ENCODE measurements at regions not wholly inside any gene's neighbourhood (a gene's known extent, or its start where the extent isn't known, plus 50 kb on each side); places are given as distances from the start of the nearest gene placed in this dataset.

DNA sequence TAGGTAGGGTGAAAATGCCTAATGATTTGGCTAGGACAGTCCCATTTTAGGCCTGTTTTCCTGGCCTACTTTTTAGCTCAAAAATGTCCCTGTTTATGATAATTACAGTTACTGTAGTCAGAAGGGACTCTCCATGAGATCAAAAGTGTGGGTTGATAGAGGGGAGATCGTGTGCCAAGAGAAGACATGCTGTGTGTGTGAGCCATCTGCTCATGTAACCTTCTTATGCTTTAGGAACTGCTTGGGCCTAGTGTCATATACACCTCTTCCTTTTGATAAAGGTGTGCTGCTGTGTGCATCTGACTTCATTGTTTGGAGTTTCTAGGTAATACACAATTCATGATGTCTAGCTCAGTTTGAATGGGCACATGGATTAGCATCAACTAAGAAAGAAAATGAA, 786.5 kb downstream of the PDCD6IP start:
- no peak overlapping the region for H3K4me3 ChIP-seq (ENCODE audit: low read depth, low read length)
- no peaks in the 10 kb centered on the region for H3K27me3 ChIP-seq (ENCODE audit: insufficient read depth, low read length)
- no peaks in the 10 kb centered on the region for H3K79me2 ChIP-seq (ENCODE audit: control insufficient read depth, insufficient read depth, low read length, unreplicated experiment)
- no peak overlapping the region for H3K27ac ChIP-seq (ENCODE audit: low read depth, low read length)
- no peaks in the 10 kb centered on the region for H3K4me1 ChIP-seq (ENCODE audit: control insufficient read depth, insufficient read depth, low read length, unreplicated experiment)
- no peak overlapping the region for H2AFZ ChIP-seq (ENCODE audit: low read length, unreplicated experiment)
- no peaks in the 10 kb centered on the region for H3K36me3 ChIP-seq (ENCODE audit: insufficient read depth, low read length)

DNA sequence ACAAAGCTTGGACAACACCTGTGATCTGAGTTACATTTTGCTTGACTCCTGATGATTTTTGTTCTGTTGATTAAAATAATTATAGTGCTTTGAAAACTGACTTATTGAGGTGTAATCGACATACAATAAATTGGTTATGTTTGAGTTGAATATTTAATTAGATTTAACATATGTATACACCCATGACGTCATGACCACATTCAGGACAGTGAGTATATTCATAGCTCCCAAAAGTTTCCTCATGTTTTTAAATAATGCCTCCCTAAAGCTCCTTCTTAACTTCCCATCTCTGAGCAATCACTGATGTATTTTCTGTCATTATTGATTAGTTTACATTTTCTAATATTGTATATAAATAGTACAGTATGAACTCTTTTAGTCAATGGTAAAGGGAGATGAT, 801.2 kb downstream of the PDCD6IP start:
- Histone ChIP-seq H3K79me2 (ENCODE audit: control insufficient read depth, insufficient read depth, low read length, unreplicated experiment) (no peaks in the 10 kb centered on the region), H3K27ac (ENCODE audit: low read depth, low read length) (no peak overlapping the region), H3K36me3 (ENCODE audit: insufficient read depth, low read length) (no peaks in the 10 kb centered on the region), H3K4me1 (ENCODE audit: control insufficient read depth, insufficient read depth, low read length, unreplicated experiment) (no peaks in the 10 kb centered on the region), H2AFZ (ENCODE audit: low read length, unreplicated experiment) (no peak overlapping the region), H3K4me3 (ENCODE audit: low read depth, low read length) (no peak overlapping the region), H3K27me3 (ENCODE audit: insufficient read depth, low read length) (no peaks in the 10 kb centered on the region)

DNA sequence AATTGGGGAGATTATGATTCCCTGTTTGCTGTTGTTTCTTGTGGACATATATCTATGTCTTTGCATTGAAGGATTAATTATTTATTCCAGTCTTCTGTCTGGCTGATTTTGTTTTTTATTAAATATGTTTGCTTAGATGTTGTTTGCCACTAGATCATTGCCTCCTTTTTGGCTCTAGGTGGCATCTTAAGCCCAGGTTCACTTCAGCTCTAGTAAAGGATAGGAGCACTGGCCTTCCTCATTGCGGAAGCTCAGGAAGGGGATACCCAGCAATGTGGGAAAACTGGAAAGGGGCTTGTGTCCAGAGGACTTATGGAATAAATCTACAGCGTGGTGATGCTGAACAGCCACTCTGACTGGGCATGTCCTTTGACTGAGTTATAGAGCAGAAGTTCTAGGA, 821.6 kb downstream of the PDCD6IP start:
- Histone ChIP-seq H2AFZ (ENCODE audit: low read length, unreplicated experiment) (no peak overlapping the region), H3K27me3 (ENCODE audit: insufficient read depth, low read length) (no peaks in the 10 kb centered on the region), H3K36me3 (ENCODE audit: insufficient read depth, low read length) (no peaks in the 10 kb centered on the region), H3K4me3 (ENCODE audit: low read depth, low read length) (no peak overlapping the region), H3K4me1 (ENCODE audit: control insufficient read depth, insufficient read depth, low read length, unreplicated experiment) (no peaks in the 10 kb centered on the region), H3K79me2 (ENCODE audit: control insufficient read depth, insufficient read depth, low read length, unreplicated experiment) (no peaks in the 10 kb centered on the region), H3K27ac (ENCODE audit: low read depth, low read length) (no peak overlapping the region)

DNA sequence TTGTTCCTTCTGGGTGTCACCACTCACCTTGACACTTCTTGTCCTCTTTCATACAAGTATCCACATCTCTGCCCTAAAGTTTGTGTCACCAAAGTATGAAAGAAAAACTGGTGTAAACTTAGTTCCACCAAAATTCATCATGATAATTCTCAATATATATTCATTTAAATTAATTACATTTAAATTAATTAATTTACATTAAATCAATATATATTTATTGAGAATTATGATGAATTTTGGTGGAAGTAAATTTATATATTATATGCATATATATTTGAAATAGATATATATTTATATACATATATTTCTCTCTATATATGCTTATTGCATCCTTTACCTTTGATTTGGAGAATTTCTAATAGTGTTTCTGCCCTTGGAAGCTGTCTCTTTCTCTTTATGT, 828.3 kb downstream of the PDCD6IP start:
- Histone ChIP-seq H3K4me3 (ENCODE audit: low read depth, low read length) (no peak overlapping the region), H3K36me3 (ENCODE audit: insufficient read depth, low read length) (no peaks in the 10 kb centered on the region), H3K27me3 (ENCODE audit: insufficient read depth, low read length) (no peaks in the 10 kb centered on the region), H2AFZ (ENCODE audit: low read length, unreplicated experiment) (no peak overlapping the region), H3K27ac (ENCODE audit: low read depth, low read length) (no peak overlapping the region), H3K79me2 (ENCODE audit: control insufficient read depth, insufficient read depth, low read length, unreplicated experiment) (no peaks in the 10 kb centered on the region), H3K4me1 (ENCODE audit: control insufficient read depth, insufficient read depth, low read length, unreplicated experiment) (no peaks in the 10 kb centered on the region)

DNA sequence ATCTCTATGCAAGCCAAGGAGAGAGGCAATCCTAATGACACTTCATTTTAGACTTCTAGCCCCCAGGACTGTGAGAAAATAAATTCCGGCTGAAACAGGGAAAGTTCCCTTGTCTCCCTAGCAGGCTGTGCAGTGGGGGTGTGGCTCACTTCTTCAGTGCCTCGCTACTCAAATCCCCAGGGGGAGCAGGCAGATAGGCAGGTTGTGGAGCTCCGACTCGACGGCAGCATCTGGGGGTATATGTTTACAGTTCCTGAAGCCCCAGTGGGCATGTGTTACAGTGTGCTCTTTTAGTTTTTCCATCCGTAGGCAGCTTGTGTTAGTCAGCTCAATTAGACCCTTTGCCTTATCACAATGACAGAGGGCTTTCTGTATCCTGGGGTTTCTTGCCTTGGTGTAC, 836.5 kb downstream of the PDCD6IP start:
- Histone ChIP-seq H3K4me1 (ENCODE audit: control insufficient read depth, insufficient read depth, low read length, unreplicated experiment) (no peaks in the 10 kb centered on the region), H3K27ac (ENCODE audit: low read depth, low read length) (no peak overlapping the region), H3K36me3 (ENCODE audit: insufficient read depth, low read length) (no peaks in the 10 kb centered on the region), H3K4me3 (ENCODE audit: low read depth, low read length) (no peak overlapping the region), H3K27me3 (ENCODE audit: insufficient read depth, low read length) (no peaks in the 10 kb centered on the region), H3K79me2 (ENCODE audit: control insufficient read depth, insufficient read depth, low read length, unreplicated experiment) (no peaks in the 10 kb centered on the region), H2AFZ (ENCODE audit: low read length, unreplicated experiment) (no peak overlapping the region)

DNA sequence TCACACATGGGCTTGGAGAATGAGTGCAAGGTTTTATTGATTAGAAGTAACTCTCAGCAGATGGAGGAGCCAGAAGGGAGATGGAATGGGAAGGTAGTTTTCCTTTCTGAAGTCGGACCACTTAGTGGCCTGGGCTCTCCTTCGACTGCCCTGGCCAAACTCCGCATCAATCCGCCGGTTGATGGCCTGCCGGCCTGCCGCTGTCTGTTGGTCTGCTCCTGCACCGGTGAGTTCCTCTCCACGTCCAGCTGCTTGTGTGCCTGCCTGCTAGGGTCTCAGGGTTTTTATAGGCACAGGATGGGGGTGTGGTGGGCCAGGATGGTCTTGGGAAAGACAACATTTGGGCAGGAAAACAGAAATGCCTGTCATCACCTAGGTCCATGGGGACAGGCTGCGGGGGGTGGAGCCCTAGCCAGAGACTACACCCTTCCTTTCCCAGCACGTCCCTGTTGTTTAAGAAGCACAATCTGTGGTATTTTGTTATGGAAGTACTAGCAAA, 837.0 kb downstream of the PDCD6IP start:
- no peaks in the 10 kb centered on the region for H3K79me2 ChIP-seq (ENCODE audit: control insufficient read depth, insufficient read depth, low read length, unreplicated experiment)
- H3K36me3 ChIP-seq (ENCODE audit: insufficient read depth, low read length) = no peaks in the 10 kb centered on the region
- no peak overlapping the region for H3K4me3 ChIP-seq (ENCODE audit: low read depth, low read length)
- H3K4me1 ChIP-seq (ENCODE audit: control insufficient read depth, insufficient read depth, low read length, unreplicated experiment) = no peaks in the 10 kb centered on the region
- no peaks in the 10 kb centered on the region for H3K27me3 ChIP-seq (ENCODE audit: insufficient read depth, low read length)
- H2AFZ ChIP-seq (ENCODE audit: low read length, unreplicated experiment) = no peak overlapping the region
- no peak overlapping the region for H3K27ac ChIP-seq (ENCODE audit: low read depth, low read length)

DNA sequence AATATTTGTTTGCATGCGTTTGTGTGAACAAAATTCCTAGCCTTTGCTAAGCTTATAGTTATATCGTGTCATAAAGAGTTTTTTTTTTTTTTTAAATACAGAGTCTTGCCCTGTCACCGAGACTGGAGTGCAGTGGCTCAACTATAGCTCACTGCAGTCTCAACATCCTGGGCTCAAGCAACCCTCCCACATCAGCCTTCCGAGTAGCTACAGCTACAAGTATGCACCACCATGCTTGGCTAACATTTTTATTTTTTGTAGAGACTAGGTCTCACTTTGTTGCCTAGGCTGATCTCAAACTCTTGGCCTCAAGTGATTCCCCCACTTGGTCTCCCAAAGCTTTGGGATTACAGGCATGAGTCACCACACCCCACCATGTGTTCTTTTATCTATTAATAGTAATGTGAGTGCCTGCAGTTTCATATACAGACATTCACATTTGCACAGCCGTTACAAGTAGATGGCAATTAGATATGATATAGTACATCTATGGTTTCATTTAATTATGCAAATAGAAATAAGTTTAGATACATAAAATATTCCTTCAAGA, 848.6 kb downstream of the PDCD6IP start:
- Histone ChIP-seq H3K27ac (ENCODE audit: low read depth, low read length) (no peak overlapping the region), H3K4me1 (ENCODE audit: control insufficient read depth, insufficient read depth, low read length, unreplicated experiment) (no peaks in the 10 kb centered on the region), H3K27me3 (ENCODE audit: insufficient read depth, low read length) (no peaks in the 10 kb centered on the region), H3K4me3 (ENCODE audit: low read depth, low read length) (no peak overlapping the region), H3K36me3 (ENCODE audit: insufficient read depth, low read length) (no peaks in the 10 kb centered on the region), H3K79me2 (ENCODE audit: control insufficient read depth, insufficient read depth, low read length, unreplicated experiment) (no peaks in the 10 kb centered on the region), H2AFZ (ENCODE audit: low read length, unreplicated experiment) (no peak overlapping the region)

DNA sequence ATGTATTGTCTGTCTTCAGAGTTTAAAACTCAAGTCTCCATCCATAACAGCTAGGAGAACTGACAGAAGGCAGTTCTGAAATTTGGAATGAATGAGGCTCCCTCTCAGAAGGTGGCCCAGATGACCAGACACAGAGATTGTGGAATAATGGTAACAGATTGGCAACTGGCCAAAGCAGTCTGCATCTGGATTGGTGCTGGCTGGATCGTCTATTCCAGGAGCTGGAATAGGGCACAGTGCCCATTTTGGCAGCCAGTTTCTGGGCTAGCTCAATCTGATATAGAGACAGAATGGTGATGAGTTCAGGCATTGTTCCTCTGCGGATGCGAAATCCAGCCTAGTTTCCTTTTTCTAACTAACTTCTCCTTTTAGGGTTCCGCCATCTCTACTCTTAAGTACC, 851.7 kb downstream of the PDCD6IP start:
- no peaks in the 10 kb centered on the region for H3K4me1 ChIP-seq (ENCODE audit: control insufficient read depth, insufficient read depth, low read length, unreplicated experiment)
- no peak overlapping the region for H2AFZ ChIP-seq (ENCODE audit: low read length, unreplicated experiment)
- H3K36me3 ChIP-seq (ENCODE audit: insufficient read depth, low read length) = no peaks in the 10 kb centered on the region
- no peak overlapping the region for H3K4me3 ChIP-seq (ENCODE audit: low read depth, low read length)
- H3K27ac ChIP-seq (ENCODE audit: low read depth, low read length) = no peak overlapping the region
- no peaks in the 10 kb centered on the region for H3K27me3 ChIP-seq (ENCODE audit: insufficient read depth, low read length)
- H3K79me2 ChIP-seq (ENCODE audit: control insufficient read depth, insufficient read depth, low read length, unreplicated experiment) = no peaks in the 10 kb centered on the region

DNA sequence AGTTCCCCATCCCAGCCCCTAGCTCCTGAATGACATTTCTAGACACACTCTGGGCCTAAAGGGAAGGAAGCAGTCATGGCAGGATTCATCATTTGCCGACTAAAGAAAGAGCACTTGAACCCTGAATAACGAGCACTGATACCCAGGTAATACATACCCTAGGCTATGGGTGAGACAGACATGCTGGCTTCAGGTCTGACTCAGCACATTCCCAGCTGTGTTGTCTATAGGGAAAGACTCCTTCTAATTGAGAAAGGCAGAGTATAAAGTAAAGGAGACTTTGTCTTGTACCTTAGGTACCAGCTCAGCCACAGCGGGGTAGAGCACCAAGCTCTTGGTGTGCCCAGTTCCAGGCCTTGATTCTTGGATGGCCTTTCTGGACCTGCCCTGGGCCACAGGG, 870.5 kb downstream of the PDCD6IP start:
- Histone ChIP-seq H3K36me3 (ENCODE audit: insufficient read depth, low read length) (no peaks in the 10 kb centered on the region), H3K4me1 (ENCODE audit: control insufficient read depth, insufficient read depth, low read length, unreplicated experiment) (no peaks in the 10 kb centered on the region), H3K4me3 (ENCODE audit: low read depth, low read length) (no peak overlapping the region), H2AFZ (ENCODE audit: low read length, unreplicated experiment) (no peak overlapping the region), H3K27ac (ENCODE audit: low read depth, low read length) (no peak overlapping the region), H3K79me2 (ENCODE audit: control insufficient read depth, insufficient read depth, low read length, unreplicated experiment) (no peaks in the 10 kb centered on the region), H3K27me3 (ENCODE audit: insufficient read depth, low read length) (no peaks in the 10 kb centered on the region)

DNA sequence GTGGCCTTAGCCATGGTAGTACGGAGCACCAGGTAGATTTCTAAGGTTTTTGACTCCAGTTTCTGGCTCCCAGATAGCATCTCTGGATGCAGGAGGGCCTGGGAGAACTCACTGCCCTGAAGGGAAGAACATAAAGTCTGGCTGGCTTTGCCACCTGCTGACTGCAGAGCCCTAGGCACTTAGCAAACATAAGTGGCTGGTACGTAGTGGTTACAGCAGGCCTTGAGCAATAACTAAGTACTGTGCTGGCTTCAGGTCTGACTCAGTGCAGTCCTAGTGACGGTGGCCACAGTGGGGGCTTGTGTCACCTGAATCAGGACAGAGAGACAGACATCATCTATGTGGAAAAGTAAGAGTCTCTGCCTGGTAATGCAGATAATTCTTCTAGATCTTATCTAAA, 871.1 kb downstream of the PDCD6IP start:
- Histone ChIP-seq H2AFZ (ENCODE audit: low read length, unreplicated experiment) (no peak overlapping the region), H3K4me1 (ENCODE audit: control insufficient read depth, insufficient read depth, low read length, unreplicated experiment) (no peaks in the 10 kb centered on the region), H3K27ac (ENCODE audit: low read depth, low read length) (no peak overlapping the region), H3K4me3 (ENCODE audit: low read depth, low read length) (no peak overlapping the region), H3K27me3 (ENCODE audit: insufficient read depth, low read length) (no peaks in the 10 kb centered on the region), H3K36me3 (ENCODE audit: insufficient read depth, low read length) (no peaks in the 10 kb centered on the region), H3K79me2 (ENCODE audit: control insufficient read depth, insufficient read depth, low read length, unreplicated experiment) (no peaks in the 10 kb centered on the region)

DNA sequence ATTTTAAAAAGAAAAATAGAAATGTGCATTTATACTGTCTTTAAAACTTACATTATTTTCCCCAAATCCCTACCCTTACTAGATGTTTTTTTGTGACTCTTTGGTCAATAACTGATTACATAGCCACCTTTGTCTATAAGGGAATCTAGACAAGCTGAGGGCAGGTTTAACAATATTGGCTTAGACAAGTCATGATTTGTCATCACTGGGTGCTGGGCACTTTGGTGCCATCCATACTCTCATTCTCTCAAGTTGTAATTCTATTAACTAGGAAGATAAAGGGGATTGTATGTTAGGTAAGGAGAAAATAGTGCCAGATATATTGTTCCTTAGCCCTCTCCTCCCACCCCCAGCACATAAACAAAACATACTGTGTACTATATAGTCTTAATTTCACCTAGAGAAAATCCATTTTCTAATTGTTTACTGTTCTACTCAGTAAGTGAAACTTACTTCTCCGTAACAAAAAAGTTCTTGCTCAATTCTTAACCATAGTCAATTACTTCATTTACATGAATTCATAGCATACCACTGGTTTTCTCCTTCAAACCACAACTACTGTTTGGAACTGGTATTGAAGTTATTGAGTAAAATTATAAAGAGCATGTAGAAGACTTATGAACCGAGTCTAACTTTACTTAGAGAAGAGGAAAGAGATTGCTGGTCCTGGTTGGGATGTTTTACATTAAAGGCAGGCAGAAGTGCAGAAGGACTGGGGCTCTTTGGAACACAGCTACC, 877.1 kb downstream of the PDCD6IP start:
- no peak overlapping the region for H2AFZ ChIP-seq (ENCODE audit: low read length, unreplicated experiment)
- H3K4me3 ChIP-seq (ENCODE audit: low read depth, low read length) = no peak overlapping the region
- no peaks in the 10 kb centered on the region for H3K36me3 ChIP-seq (ENCODE audit: insufficient read depth, low read length)
- no peak overlapping the region for H3K27ac ChIP-seq (ENCODE audit: low read depth, low read length)
- H3K4me1 ChIP-seq (ENCODE audit: control insufficient read depth, insufficient read depth, low read length, unreplicated experiment) = no peaks in the 10 kb centered on the region
- no peaks in the 10 kb centered on the region for H3K27me3 ChIP-seq (ENCODE audit: insufficient read depth, low read length)
- no peaks in the 10 kb centered on the region for H3K79me2 ChIP-seq (ENCODE audit: control insufficient read depth, insufficient read depth, low read length, unreplicated experiment)
